Keratinocyte (primary cell): ENCODE measurements at regions not wholly inside any gene's neighbourhood (a gene's known extent, or its start where the extent isn't known, plus 50 kb on each side); places are given as distances from the start of the nearest gene placed in this dataset.

Experiments used
- DNase-seq: peaks from one replicate; pipeline ENCODE4 v3.0.0-alpha.2; 2011; ENCODE audit warnings: low read depth, missing footprints, low spot score
- FAIRE-seq: peaks from 2 replicates; lab custom pipeline; 2011; peaks lifted over from hg19 to GRCh38; lab: Jason Lieb, UNC
- H2AFZ ChIP-seq: 2 replicates; pipeline ENCODE4 v1.6.0; 2012; ENCODE audit warnings: low read length, control low read depth, inconsistent platforms; ENCODE audit not compliant: control insufficient read depth
- H3K27ac ChIP-seq: 2 replicates; pipeline ENCODE4 v1.5.1; 2011; ENCODE audit warnings: low read length; ENCODE audit not compliant: control insufficient read depth, insufficient read depth
- H3K27me3 ChIP-seq: 3 replicates; pipeline ENCODE4 v1.6.0; 2011; ENCODE audit warnings: low read length; ENCODE audit not compliant: control insufficient read depth, insufficient read depth; ENCODE audit errors: extremely low read depth
- H3K36me3 ChIP-seq, 2 experiments: 2 replicates in 1 of 2; 3 replicates in 1 of 2; pipeline ENCODE4 v1.5.1; 2011; ENCODE audit warnings: low read length in 2 of 2, mild to moderate bottlenecking in 1 of 2; ENCODE audit not compliant: control insufficient read depth in 2 of 2, insufficient read depth in 2 of 2; ENCODE audit errors: extremely low read depth in 1 of 2
- H3K4me1 ChIP-seq: 3 replicates; pipeline ENCODE4 v1.5.1; 2011; ENCODE audit warnings: low read length; ENCODE audit not compliant: control insufficient read depth, insufficient read depth; ENCODE audit errors: extremely low read depth
- H3K4me2 ChIP-seq: 3 replicates; pipeline ENCODE4 v1.6.0; 2011; ENCODE audit warnings: low read depth, low read length; ENCODE audit not compliant: control insufficient read depth, insufficient read depth; ENCODE audit errors: extremely low read depth
- H3K4me3 ChIP-seq, 3 experiments: fragments of 200-600 bp in 1 of 3; sonication (generic) in 1 of 3; 2 replicates in 2 of 3; 3 replicates in 1 of 3; pipeline ENCODE4 v1.5.1; 2011 to 2016; ENCODE audit warnings: low read length in 3 of 3, mild to moderate bottlenecking in 3 of 3, control low read depth in 2 of 3, inconsistent platforms in 1 of 3, low read depth in 1 of 3, mixed read lengths in 1 of 3, mixed run types in 1 of 3, moderate library complexity in 1 of 3; ENCODE audit not compliant: control insufficient read depth in 2 of 3, insufficient read depth in 2 of 3; ENCODE audit errors: extremely low read depth in 1 of 3
- H3K79me2 ChIP-seq: 2 replicates; pipeline ENCODE4 v1.6.0; 2012; ENCODE audit warnings: low read length; ENCODE audit not compliant: control insufficient read depth, insufficient read depth
- H3K9ac ChIP-seq: 3 replicates; pipeline ENCODE4 v1.6.0; 2011; ENCODE audit warnings: low read length; ENCODE audit not compliant: control insufficient read depth, insufficient read depth; ENCODE audit errors: extremely low read depth
- H3K9me1 ChIP-seq: 3 replicates; pipeline ENCODE4 v1.6.0; 2011; ENCODE audit warnings: low read length; ENCODE audit not compliant: control insufficient read depth, insufficient read depth; ENCODE audit errors: extremely low read depth
- H3K9me3 ChIP-seq: 2 replicates; pipeline ENCODE4 v1.5.1; 2012; ENCODE audit warnings: low read depth, low read length; ENCODE audit not compliant: control insufficient read depth
- H4K20me1 ChIP-seq: 3 replicates; pipeline ENCODE4 v1.6.0; 2011; ENCODE audit warnings: low read length; ENCODE audit not compliant: control insufficient read depth, insufficient read depth; ENCODE audit errors: extremely low read depth
- CTCF ChIP-seq, 3 experiments: IDR thresholded peaks in 1 of 3; conservative IDR thresholded peaks in 1 of 3; optimal IDR thresholded peaks in 1 of 3; 2 replicates in 2 of 3; 3 replicates in 1 of 3; pipeline versions ENCODE3 to v1.5.1; 2011; ENCODE audit warnings: low read length in 3 of 3, mild to moderate bottlenecking in 3 of 3, moderate library complexity in 2 of 3, control low read depth in 1 of 3, inconsistent platforms in 1 of 3; ENCODE audit not compliant: insufficient read depth in 2 of 3; ENCODE audit errors: extremely low read depth in 1 of 3
- EZH2 ChIP-seq: IDR thresholded peaks from one replicate; pipeline ENCODE4 v1.6.1; 2012; ENCODE audit warnings: inconsistent platforms, mild to moderate bottlenecking, low read length, moderate library complexity
- dilution Hi-C: fragments of 300-500 bp; cut with MboI; formaldehyde crosslinking; loops from one replicate; pipeline ENCODE4 v1.7.0; 2020; ENCODE audit warnings: low sequenced_read_pairs; ENCODE audit not compliant: extremely low pct_ligation_motif_present

GRCh38 chr4:41334182-41334581 is 77.5 kb downstream of the UCHL1 start:
- dilution Hi-C loops, result no loop called here
- Histone ChIP-seq H3K27me3 (no peaks in the 10 kb centered on the region), H3K9me1 (no peaks in the 10 kb centered on the region), H3K9ac (no peak overlapping the region), H3K36me3 (no peaks in the 10 kb centered on the region), H3K9me3 (no peaks in the 10 kb centered on the region), H3K79me2 (no peaks in the 10 kb centered on the region), H3K4me2 (no peak overlapping the region), H3K27ac (no peak overlapping the region), H3K4me1 (no peaks in the 10 kb centered on the region), H2AFZ (no peak overlapping the region), H3K4me3 (no peak overlapping the region), H4K20me1 (no peaks in the 10 kb centered on the region)
- DNase-seq (no peak), FAIRE-seq (no peak)
- TF ChIP-seq EZH2, result no peak
- no peak for TF ChIP-seq CTCF (optimal IDR thresholded peaks at IDR 0.05 in 1 of 3, IDR thresholded peaks at IDR 0.05 in 1 of 3, conservative IDR thresholded peaks at IDR 0.05 in 1 of 3; ENCODE audit: extremely low read depth in 1 of 3, insufficient read depth in 2 of 3, low read length in 3 of 3)

DNA sequence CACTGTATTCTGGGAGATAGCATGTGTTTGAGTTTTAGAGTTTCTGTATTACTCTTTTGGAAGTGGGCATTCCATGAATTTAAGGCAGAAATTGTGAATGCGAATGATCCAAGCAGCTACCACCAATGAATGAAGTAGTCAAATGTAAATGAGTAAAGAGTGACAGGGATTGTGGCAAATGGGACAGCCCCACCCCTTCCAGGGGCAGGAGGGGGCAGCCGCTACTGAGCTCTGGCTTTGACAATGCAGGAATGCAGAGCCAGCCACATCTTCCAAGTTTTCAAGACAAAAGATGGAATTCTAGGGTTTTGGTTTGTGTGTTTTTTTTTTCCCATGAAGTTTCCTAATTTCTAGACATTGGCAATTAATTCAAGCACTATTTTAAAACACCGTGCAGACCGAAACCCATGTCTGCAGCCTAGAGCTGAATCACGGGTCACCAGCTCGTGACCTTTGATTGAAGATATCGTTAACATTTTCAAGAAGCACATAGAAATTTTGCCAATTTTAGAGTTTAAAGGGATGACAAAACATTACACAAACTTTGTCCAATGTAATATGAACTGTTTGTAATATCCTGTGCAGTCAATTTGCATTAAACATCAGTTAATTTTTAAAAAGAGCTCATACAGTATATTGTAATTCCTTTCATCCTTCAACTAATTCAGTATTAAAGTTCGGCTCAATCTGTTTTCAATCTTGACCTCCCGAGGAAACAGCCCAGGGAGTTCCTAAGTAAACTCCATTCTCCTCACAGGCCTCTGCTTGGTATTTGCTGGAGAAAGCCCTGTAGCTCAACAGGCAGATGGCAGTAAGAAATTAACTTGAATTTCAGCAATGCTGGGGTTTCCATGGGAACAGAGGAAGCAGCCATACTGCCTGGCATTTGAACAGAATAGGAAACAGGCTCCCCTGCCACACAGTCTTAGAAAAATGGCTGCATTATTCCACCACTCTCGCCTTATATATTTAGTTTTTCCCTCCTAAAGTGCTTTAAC is 83.4 kb downstream of the UCHL1 start:
- DNase-seq, result no peak
- H3K9ac ChIP-seq, result no peak overlapping the region
- H3K36me3 ChIP-seq, result no peaks in the 10 kb centered on the region
- dilution Hi-C loops, result no loop called here
- no peak overlapping the region for H2AFZ ChIP-seq
- H3K9me3 ChIP-seq, result no peaks in the 10 kb centered on the region
- H3K4me1 ChIP-seq, result no peaks in the 10 kb centered on the region
- H3K9me1 ChIP-seq, result no peaks in the 10 kb centered on the region
- H3K79me2 ChIP-seq, result no peaks in the 10 kb centered on the region
- no peaks in the 10 kb centered on the region for H4K20me1 ChIP-seq
- no peak overlapping the region for H3K27ac ChIP-seq
- no peaks in the 10 kb centered on the region for H3K27me3 ChIP-seq
- H3K4me3 ChIP-seq, result no peak overlapping the region
- TF ChIP-seq EZH2 (no peak), CTCF (optimal IDR thresholded peaks at IDR 0.05 in 1 of 3, IDR thresholded peaks at IDR 0.05 in 1 of 3, conservative IDR thresholded peaks at IDR 0.05 in 1 of 3; ENCODE audit: extremely low read depth in 1 of 3, insufficient read depth in 2 of 3, low read length in 3 of 3) (no peak)
- no peak for FAIRE-seq
- H3K4me2 ChIP-seq, result no peak overlapping the region
